Endothelial cell of umbilical vein (primary cell): ENCODE measurements at regions not wholly inside any gene's neighbourhood (a gene's known extent, or its start where the extent isn't known, plus 50 kb on each side); places are given as distances from the start of the nearest gene placed in this dataset.

Experiments
- CTCF ChIP-seq, 2 donors: IDR thresholded peaks; 1 replicate in 1 of 2; 2 replicates in 1 of 2; pipeline ENCODE4 v1.5.1; 2011; ENCODE audit warnings: low read length in 2 of 2, mild to moderate bottlenecking in 2 of 2, moderate library complexity in 2 of 2, control low read depth in 1 of 2, inconsistent platforms in 1 of 2, low read depth in 1 of 2; ENCODE audit not compliant: insufficient read depth in 1 of 2; ENCODE audit errors: extremely low read depth in 1 of 2
- EZH2 ChIP-seq: IDR thresholded peaks from 2 replicates; pipeline ENCODE4 v1.6.1; 2012; ENCODE audit warnings: borderline replicate concordance, low read depth, mild to moderate bottlenecking, moderate library complexity, low read length, inconsistent platforms; ENCODE audit not compliant: severe bottlenecking
- MYC ChIP-seq: IDR thresholded peaks from one replicate; pipeline ENCODE4 v1.6.1; 2011; ENCODE audit warnings: mild to moderate bottlenecking, low read depth, low read length
- POLR2A ChIP-seq: IDR thresholded peaks from 2 replicates; pipeline ENCODE4 v1.6.1; 2012; ENCODE audit warnings: low read depth, mild to moderate bottlenecking, control low read depth, low read length
- POLR2AphosphoS5 ChIP-seq: IDR thresholded peaks from 2 replicates; pipeline ENCODE4 v1.6.1; 2012; ENCODE audit warnings: low read depth, mild to moderate bottlenecking, control low read depth, low read length, moderate library complexity; ENCODE audit not compliant: insufficient read depth

GRCh38 chr2:105469781-105470180, 70.9 kb upstream of the FHL2 start:
- no peak for TF ChIP-seq CTCF (IDR thresholded peaks at IDR 0.05; ENCODE audit: extremely low read depth in 1 of 2, insufficient read depth in 1 of 2, low read depth in 1 of 2, low read length in 2 of 2)
- no peak for TF ChIP-seq POLR2A
- no peak for TF ChIP-seq POLR2AphosphoS5
- no peak for TF ChIP-seq MYC
- TF ChIP-seq EZH2 = no peak
